A673 (cell line): ENCODE measurements at regions not wholly inside any gene's neighbourhood (a gene's known extent, or its start where the extent isn't known, plus 50 kb on each side); places are given as distances from the start of the nearest gene placed in this dataset.

Experiments
- BruUV-seq: library from RNA; stranded (reverse); fragments of 400-500 nt; replicated peaks from 2 replicates; lab custom pipeline; 2021; lab: Mats Ljungman, UMichigan
- CTCF ChIA-PET: fragments of 300-600 bp; sonication (Branson Sonifier 250); formaldehyde crosslinking; loops from one replicate; lab custom pipeline; 2022; ENCODE audit warnings: antibody characterized with exemption; lab: Charles Lee
- POLR2A ChIA-PET: fragments of 300-600 bp; sonication (Branson Sonifier 250); formaldehyde crosslinking; loops from one replicate; lab custom pipeline; 2022; ENCODE audit warnings: antibody characterized with exemption; ENCODE audit not compliant: low non-redundant PET; lab: Charles Lee
- DNase-seq: peaks from one replicate; pipeline ENCODE4 v3.0.0-alpha.2; 2015; ENCODE audit warnings: low spot score
- H3K27ac ChIP-seq: fragments of 200-600 bp; sonication (generic); 2 replicates; pipeline ENCODE4 v1.5.1; 2016; ENCODE audit warnings: mixed run types, low read depth, mild to moderate bottlenecking, mixed read lengths, antibody characterized with exemption, low read length; ENCODE audit not compliant: poor library complexity, severe bottlenecking
- H3K27me3 ChIP-seq: fragments of 200-600 bp; sonication (generic); replicated peaks from 2 replicates; pipeline ENCODE4 v1.6.1; 2017; ENCODE audit warnings: mixed run types, low read depth, mild to moderate bottlenecking, mixed read lengths, antibody characterized with exemption, low read length; ENCODE audit not compliant: insufficient read depth, poor library complexity
- H3K36me3 ChIP-seq: fragments of 200-600 bp; sonication (generic); 2 replicates; pipeline ENCODE4 v1.6.1; 2016; ENCODE audit warnings: mixed run types, mild to moderate bottlenecking, mixed read lengths, antibody characterized with exemption, low read length; ENCODE audit not compliant: insufficient read depth, poor library complexity, severe bottlenecking
- H3K4me1 ChIP-seq: fragments of 200-600 bp; sonication (generic); 2 replicates; pipeline ENCODE4 v1.6.1; 2017; ENCODE audit warnings: mixed run types, mild to moderate bottlenecking, mixed read lengths, antibody characterized with exemption, low read length; ENCODE audit not compliant: insufficient read depth, poor library complexity, severe bottlenecking
- H3K4me3 ChIP-seq: fragments of 200-600 bp; sonication (generic); 2 replicates; pipeline ENCODE4 v1.5.1; 2016; ENCODE audit warnings: low read depth, mixed run types, mild to moderate bottlenecking, mixed read lengths, low read length; ENCODE audit not compliant: poor library complexity, severe bottlenecking
- H3K9me3 ChIP-seq: fragments of 200-600 bp; sonication (generic); 2 replicates; pipeline ENCODE4 v1.6.1; 2016; ENCODE audit warnings: mixed run types, low read depth, mild to moderate bottlenecking, mixed read lengths, antibody characterized with exemption, low read length; ENCODE audit not compliant: poor library complexity, severe bottlenecking
- CTCF ChIP-seq: fragments of 300-800, 200-600 bp; sonication (generic); conservative IDR thresholded peaks from 2 replicates; pipeline ENCODE4 v1.5.1; 2017; ENCODE audit warnings: low read depth, mild to moderate bottlenecking, antibody characterized with exemption, low read length, moderate library complexity, mixed read lengths
- EZH2 ChIP-seq: fragments of 200-600 bp; sonication (generic); IDR thresholded peaks from 2 replicates; pipeline ENCODE4 v1.6.1; 2017; ENCODE audit warnings: borderline replicate concordance, low read depth, mild to moderate bottlenecking, mixed read lengths, antibody characterized with exemption, low read length; ENCODE audit not compliant: poor library complexity, severe bottlenecking
- intact Hi-C: fragments of 100-400 bp; cut with micrococcal nuclease; formaldehyde crosslinking; loops from one replicate; pipeline ENCODE4 v1.10.0; 2022; ENCODE audit not compliant: unreplicated experiment

DNA sequence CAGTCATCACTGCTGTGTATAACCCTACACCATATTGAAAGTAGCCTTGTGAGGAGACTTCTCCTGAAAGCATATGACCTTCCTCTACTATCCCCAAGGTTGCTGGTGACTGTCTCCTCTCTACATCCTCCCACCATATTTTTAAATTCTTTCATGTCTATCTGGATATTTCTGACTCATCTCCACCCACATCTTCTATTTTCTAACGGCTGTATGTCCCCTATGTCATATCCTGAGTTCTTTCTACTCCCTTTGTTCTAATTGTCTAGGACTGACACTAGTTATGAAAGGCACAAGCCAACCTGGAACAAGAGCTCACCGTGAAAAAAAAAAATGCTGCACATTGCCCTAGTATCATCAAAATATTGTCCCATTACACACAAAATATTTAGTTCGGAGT lies 218.3 kb upstream of the ZNF462 start:
- no peaks in the 10 kb centered on the region for H3K4me1 ChIP-seq
- no peaks in the 10 kb centered on the region for H3K36me3 ChIP-seq
- no TSS peak for BruUV-seq
- H3K4me3 ChIP-seq, result no peak overlapping the region
- H3K9me3 ChIP-seq, result no peaks in the 10 kb centered on the region
- H3K27ac ChIP-seq, result no peak overlapping the region
- no peak for DNase-seq
- POLR2A ChIA-PET, result no interaction called here
- CTCF ChIA-PET, result no interaction called here
- no peak for TF ChIP-seq CTCF
- no peak for TF ChIP-seq EZH2
- no peaks in the 10 kb centered on the region for H3K27me3 ChIP-seq
- intact Hi-C loops, result no loop called here

DNA sequence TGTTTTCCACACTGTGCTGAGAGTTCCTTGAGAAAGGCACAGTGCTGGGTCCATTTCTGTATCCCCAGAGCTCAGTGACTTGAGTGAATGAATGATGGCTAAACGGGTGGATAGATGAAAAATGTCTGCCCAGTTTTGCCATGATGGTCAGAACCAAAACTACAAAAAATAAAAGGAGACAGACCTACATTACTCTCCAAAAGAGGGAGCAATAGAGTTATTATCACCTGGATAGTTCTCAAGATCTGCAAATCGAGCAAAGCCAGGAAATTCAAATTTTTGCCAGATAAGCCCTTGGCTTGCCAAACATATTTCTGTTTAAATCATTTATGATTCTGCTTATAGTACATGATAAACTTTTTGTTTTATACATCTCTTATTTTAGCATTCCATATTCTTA lies 214.2 kb upstream of the ZNF462 start:
- ChIA-PET POLR2A (no interaction called here), CTCF (no interaction called here)
- H3K36me3 ChIP-seq, result no peaks in the 10 kb centered on the region
- no peaks in the 10 kb centered on the region for H3K9me3 ChIP-seq
- no peak for TF ChIP-seq CTCF
- no peak for TF ChIP-seq EZH2
- H3K4me1 ChIP-seq, result no peaks in the 10 kb centered on the region
- H3K4me3 ChIP-seq, result no peak overlapping the region
- H3K27me3 ChIP-seq, result no peaks in the 10 kb centered on the region
- intact Hi-C loops, result no loop called here
- no peak overlapping the region for H3K27ac ChIP-seq
- no peak for DNase-seq
- no TSS peak for BruUV-seq

DNA sequence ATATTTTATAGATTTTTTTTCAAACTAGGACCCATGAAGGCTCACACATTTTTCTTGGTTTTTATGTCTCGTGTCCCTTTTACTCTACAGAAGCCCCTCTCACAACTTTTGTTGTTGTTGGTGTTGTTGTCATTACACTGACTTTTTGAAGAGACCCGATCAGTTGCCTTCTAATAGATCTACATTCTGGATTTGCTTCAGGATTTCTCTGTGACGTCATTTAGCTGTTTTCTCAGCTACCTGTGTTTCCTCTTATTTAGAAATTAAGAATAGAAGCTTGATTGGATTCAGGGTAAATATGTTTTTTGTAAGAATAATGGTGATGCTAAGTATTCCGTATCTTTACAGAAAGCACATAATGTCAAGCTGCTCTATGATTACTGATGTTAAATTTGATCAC lies 213.3 kb upstream of the ZNF462 start:
- H3K4me3 ChIP-seq, result no peak overlapping the region
- DNase-seq, result no peak
- H3K9me3 ChIP-seq, result no peaks in the 10 kb centered on the region
- ChIA-PET CTCF (no interaction called here), POLR2A (no interaction called here)
- no peaks in the 10 kb centered on the region for H3K27me3 ChIP-seq
- no TSS peak for BruUV-seq
- TF ChIP-seq CTCF (no peak), EZH2 (no peak)
- H3K27ac ChIP-seq, result no peak overlapping the region
- no peaks in the 10 kb centered on the region for H3K36me3 ChIP-seq
- no peaks in the 10 kb centered on the region for H3K4me1 ChIP-seq
- intact Hi-C loops, result no loop called here
